G401 (cell line): ENCODE measurements at regions not wholly inside any gene's neighbourhood (a gene's known extent, or its start where the extent isn't known, plus 50 kb on each side); places are given as distances from the start of the nearest gene placed in this dataset.
"Not testable (repeated sequence)": the region's sequence is repeated elsewhere in the genome, so short reads cannot be mapped to it uniquely, and the experiment has no call there.

Experiments used
- DNase-seq: peaks from one replicate; pipeline ENCODE4 v3.0.0-alpha.2; 2015; ENCODE audit warnings: low spot score
- in situ Hi-C: cut with HindIII; loops from 2 replicates; pipeline ENCODE4 v1.10.0; 2016; ENCODE audit warnings: low sequenced_read_pairs, mixed read lengths

GRCh38 chr12:112686373-112686772, 105.2 kb upstream of the RPH3A start:
- DNase-seq = peak; percentile 65

GRCh38 chr12:112694065-112694464, 97.5 kb upstream of the RPH3A start:
- in situ Hi-C loops = no loop called here
- no peak for DNase-seq

More at GRCh38 chr12:112686373-112686772, 105.2 kb upstream of the RPH3A start:
- in situ Hi-C loops = no loop called here

GRCh38 chr12:112697441-112697840, 94.1 kb upstream of the RPH3A start:
- in situ Hi-C loops, DNase-seq: not testable (repeated sequence)

GRCh38 chr12:112705037-112705632, 86.4 kb upstream of the RPH3A start:
- peak; percentile 10 for DNase-seq
- in situ Hi-C loops = no loop called here

GRCh38 chr12:112710414-112710813, 81.1 kb upstream of the RPH3A start:
- DNase-seq = no peak
- in situ Hi-C loops = no loop called here

- in situ Hi-C loops = no loop called here
- no peak for DNase-seq
These were observed 80.5 kb upstream of the RPH3A start for GRCh38 chr12:112711026-112711425.

GRCh38 chr12:112711507-112711906, 80.0 kb upstream of the RPH3A start:
- in situ Hi-C loops = no loop called here
- DNase-seq = no peak

GRCh38 chr12:112712751-112713150, 78.8 kb upstream of the RPH3A start:
- DNase-seq, in situ Hi-C loops: not testable (repeated sequence)

- no peak for DNase-seq
- in situ Hi-C loops = no loop called here
These were observed 78.1 kb upstream of the RPH3A start for GRCh38 chr12:112713471-112713870.

GRCh38 chr12:112714166-112714710, 77.3 kb upstream of the RPH3A start:
- no peak for DNase-seq
- in situ Hi-C loops = no loop called here

GRCh38 chr12:112716099-112717093, 75.2 kb upstream of the RPH3A start:
- DNase-seq = no peak
- in situ Hi-C loops = no loop called here

- in situ Hi-C loops = no loop called here
- no peak for DNase-seq
These were observed 62.7 kb upstream of the RPH3A start for GRCh38 chr12:112728864-112729263.

- DNase-seq = no peak
- in situ Hi-C loops = no loop called here
These were observed 56.5 kb upstream of the RPH3A start for GRCh38 chr12:112734859-112735695.

- in situ Hi-C loops = no loop called here
- DNase-seq = peak; percentile 49
These were observed 53.0 kb upstream of the RPH3A start for GRCh38 chr12:112738531-112738930.

- DNase-seq = no peak
- in situ Hi-C loops = no loop called here
These were observed 51.1 kb upstream of the RPH3A start for GRCh38 chr12:112740387-112740934.

GRCh38 chr12:112741106-112741505, 50.4 kb upstream of the RPH3A start:
- no peak for DNase-seq
- in situ Hi-C loops = no loop called here
